Loucy (cell line): ENCODE measurements at regions not wholly inside any gene's neighbourhood (a gene's known extent, or its start where the extent isn't known, plus 50 kb on each side); places are given as distances from the start of the nearest gene placed in this dataset.

Source experiments
- H2AFZ ChIP-seq: fragments of 200-600 bp; sonication (generic); 2 replicates; pipeline ENCODE4 v1.6.0; 2016; ENCODE audit warnings: antibody characterized with exemption, mild to moderate bottlenecking, low read length, moderate library complexity
- H3F3A ChIP-seq: fragments of 200-600 bp; 2 replicates; pipeline ENCODE4 v1.6.0; 2016; ENCODE audit warnings: antibody characterized with exemption, low read depth, mild to moderate bottlenecking
- H3K27me3 ChIP-seq: fragments of 200-600 bp; sonication (generic); 2 replicates; pipeline ENCODE4 v1.6.1; 2014; ENCODE audit warnings: low read length, mild to moderate bottlenecking; ENCODE audit not compliant: insufficient read depth, poor library complexity, severe bottlenecking
- H3K36me3 ChIP-seq: fragments of 200-600 bp; sonication (generic); 2 replicates; pipeline ENCODE4 v1.6.1; 2016; ENCODE audit warnings: low read length; ENCODE audit not compliant: insufficient read depth
- H3K4me1 ChIP-seq: fragments of 200-600 bp; sonication (generic); 2 replicates; pipeline ENCODE4 v1.5.1; 2014; ENCODE audit warnings: low read length, mild to moderate bottlenecking; ENCODE audit not compliant: insufficient read depth, poor library complexity, severe bottlenecking
- H3K4me2 ChIP-seq: fragments of 200-600 bp; sonication (generic); 2 replicates; pipeline ENCODE4 v1.6.0; 2014; ENCODE audit warnings: antibody characterized with exemption, low read length, low read depth, mild to moderate bottlenecking; ENCODE audit not compliant: poor library complexity, severe bottlenecking
- H3K4me3 ChIP-seq: fragments of 200-600 bp; sonication (generic); 2 replicates; pipeline ENCODE4 v1.5.1; 2014; ENCODE audit warnings: low read length, mild to moderate bottlenecking, mixed read lengths; ENCODE audit not compliant: poor library complexity, severe bottlenecking
- H3K79me2 ChIP-seq: fragments of 200-600 bp; sonication (generic); 2 replicates; pipeline ENCODE4 v1.6.1; 2014; ENCODE audit warnings: low read length; ENCODE audit not compliant: insufficient read depth
- H3K9ac ChIP-seq: fragments of 200-600 bp; sonication (generic); 2 replicates; pipeline ENCODE4 v1.6.0; 2014; ENCODE audit warnings: mild to moderate bottlenecking, low read depth, low read length, moderate library complexity; ENCODE audit not compliant: poor library complexity, severe bottlenecking
- H3K9me2 ChIP-seq: fragments of 200-600 bp; sonication (generic); replicated peaks from 2 replicates; pipeline ENCODE4 v1.6.1; 2016; ENCODE audit warnings: low read depth, low read length, mixed read lengths
- H3K9me3 ChIP-seq: fragments of 200-600 bp; sonication (generic); 2 replicates; pipeline ENCODE4 v1.6.1; 2014; ENCODE audit warnings: mild to moderate bottlenecking, antibody characterized with exemption, low read length, low read depth; ENCODE audit not compliant: insufficient read depth
- H4K20me1 ChIP-seq: fragments of 200-600 bp; sonication (generic); 2 replicates; pipeline ENCODE4 v1.6.0; 2014; ENCODE audit warnings: antibody characterized with exemption, low read length, mild to moderate bottlenecking; ENCODE audit not compliant: insufficient read depth, poor library complexity, severe bottlenecking
- CTCF ChIP-seq: fragments of 200-600 bp; sonication (generic); conservative IDR thresholded peaks from 2 replicates; pipeline ENCODE4 v1.5.1; 2014; ENCODE audit warnings: mild to moderate bottlenecking, antibody characterized with exemption, low read length
- EZH2phosphoT487 ChIP-seq: fragments of 200-600 bp; IDR thresholded peaks from 2 replicates; pipeline ENCODE4 v1.6.1; 2018; ENCODE audit warnings: antibody characterized with exemption, mild to moderate bottlenecking, moderate library complexity, borderline replicate concordance

DNA sequence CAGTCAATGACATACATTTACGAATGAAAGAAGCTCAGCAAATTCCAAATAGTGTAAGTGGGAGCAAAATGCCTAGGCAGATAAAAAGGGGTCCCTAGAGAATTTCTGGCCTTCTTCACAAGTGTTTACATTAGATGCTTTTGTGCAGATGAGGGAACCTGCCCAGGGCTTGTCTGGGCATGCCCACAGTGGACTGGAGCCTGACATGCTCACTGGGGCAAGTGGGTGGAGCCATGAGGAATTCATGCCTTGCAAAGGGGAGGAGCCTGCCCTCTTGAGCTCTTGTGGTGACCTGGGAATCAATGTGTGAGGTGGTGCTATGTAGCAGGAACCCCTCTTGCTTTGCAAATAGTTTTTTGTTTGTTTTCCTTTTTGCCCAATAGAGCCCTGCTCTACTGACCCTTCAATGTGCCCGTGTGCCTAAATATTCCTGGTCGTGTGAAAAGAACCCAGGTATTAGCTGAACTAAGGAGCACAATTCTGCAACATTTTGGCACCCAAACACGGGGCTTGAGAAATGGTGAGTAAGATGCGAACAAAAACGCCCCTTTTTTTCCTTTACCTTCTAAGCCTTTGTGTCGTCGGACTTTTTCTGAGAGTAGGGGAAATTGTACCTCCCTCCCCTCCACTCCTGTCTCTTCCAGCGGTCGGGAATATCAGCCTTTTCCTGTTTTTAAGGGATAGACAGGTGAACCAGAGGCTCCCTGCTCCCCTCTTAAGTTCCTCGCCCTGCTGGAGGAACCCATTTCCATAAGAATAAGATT, 433.8 kb upstream of the CDH9 start:
- Histone ChIP-seq H3K9me3 (no peaks in the 10 kb centered on the region), H3K36me3 (no peaks in the 10 kb centered on the region), H3F3A (no peaks in the 10 kb centered on the region), H4K20me1 (no peaks in the 10 kb centered on the region), H3K27me3 (no peaks in the 10 kb centered on the region), H3K4me3 (no peak overlapping the region), H3K9ac (no peak overlapping the region), H3K9me2 (no peaks in the 10 kb centered on the region), H3K4me2 (no peak overlapping the region), H2AFZ (no peak overlapping the region), H3K79me2 (no peaks in the 10 kb centered on the region), H3K4me1 (no peaks in the 10 kb centered on the region)
- TF ChIP-seq EZH2phosphoT487 = no peak
- no peak for TF ChIP-seq CTCF

DNA sequence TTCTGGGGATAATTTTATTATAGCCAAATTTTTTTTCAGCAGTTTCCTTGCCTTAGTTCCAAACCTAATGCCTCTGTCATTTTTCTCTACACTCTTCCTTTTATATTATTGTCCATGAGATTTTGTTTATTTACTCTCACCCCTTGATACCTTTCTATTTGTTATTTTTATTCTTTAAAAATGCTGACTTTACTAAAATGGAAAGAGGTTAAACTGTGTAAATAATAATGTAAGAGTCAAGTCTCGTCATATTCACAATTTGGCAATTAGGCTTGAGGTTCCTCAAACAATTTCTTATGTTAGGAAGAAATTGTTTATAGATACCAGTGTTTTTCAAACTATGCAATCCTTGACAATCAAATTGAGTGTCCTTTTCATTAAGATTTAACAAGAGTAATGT, 428.6 kb upstream of the CDH9 start:
- Histone ChIP-seq H4K20me1 (no peaks in the 10 kb centered on the region), H3K4me2 (no peak overlapping the region), H3K27me3 (no peaks in the 10 kb centered on the region), H3K4me3 (no peak overlapping the region), H3K79me2 (no peaks in the 10 kb centered on the region), H3K9ac (no peak overlapping the region), H3K9me3 (no peaks in the 10 kb centered on the region), H2AFZ (no peak overlapping the region), H3F3A (no peaks in the 10 kb centered on the region), H3K36me3 (no peaks in the 10 kb centered on the region), H3K4me1 (no peaks in the 10 kb centered on the region), H3K9me2 (no peaks in the 10 kb centered on the region)
- TF ChIP-seq CTCF = no peak
- no peak for TF ChIP-seq EZH2phosphoT487

- H3K27me3 ChIP-seq = no peaks in the 10 kb centered on the region
- no peaks in the 10 kb centered on the region for H3K4me1 ChIP-seq
- no peaks in the 10 kb centered on the region for H3K36me3 ChIP-seq
- H3K79me2 ChIP-seq = no peaks in the 10 kb centered on the region
- H3K4me2 ChIP-seq = no peak overlapping the region
- no peaks in the 10 kb centered on the region for H3K9me2 ChIP-seq
- TF ChIP-seq CTCF (no peak), EZH2phosphoT487 (no peak)
- no peaks in the 10 kb centered on the region for H4K20me1 ChIP-seq
- no peak overlapping the region for H3K4me3 ChIP-seq
- no peaks in the 10 kb centered on the region for H3F3A ChIP-seq
- no peak overlapping the region for H3K9ac ChIP-seq
- no peak overlapping the region for H2AFZ ChIP-seq
- no peaks in the 10 kb centered on the region for H3K9me3 ChIP-seq
These were observed 426.8 kb upstream of the CDH9 start for GRCh38 chr5:27465140-27465539.
